BJ (cell line): ENCODE measurements at regions not wholly inside any gene's neighbourhood (a gene's known extent, or its start where the extent isn't known, plus 50 kb on each side); places are given as distances from the start of the nearest gene placed in this dataset.

Experiments used
- CTCF ChIA-PET: fragments of 350-600 bp; formaldehyde crosslinking; extraction: SDS; loops from one replicate; lab custom pipeline; 2021; ENCODE audit warnings: antibody characterized with exemption, inconsistent platforms; lab: Yijun Ruan, JAX
- POLR2A ChIA-PET: fragments of 300-600 bp; sonication (Branson Sonifier 250); formaldehyde crosslinking; extraction: SDS; loops from one replicate; lab custom pipeline; 2021; ENCODE audit warnings: antibody characterized with exemption; lab: Charles Lee
- DNase-seq: peaks from one replicate; pipeline ENCODE4 v3.0.0-alpha.2; 2011; ENCODE audit warnings: low read depth
- H3K27me3 ChIP-seq: 2 replicates; pipeline ENCODE4 v1.6.0; 2011; ENCODE audit warnings: low read length; ENCODE audit not compliant: control insufficient read depth, insufficient read depth
- H3K36me3 ChIP-seq: 2 replicates; pipeline ENCODE4 v1.5.1; 2011; ENCODE audit warnings: low read length; ENCODE audit not compliant: control insufficient read depth, insufficient read depth
- H3K4me3 ChIP-seq: 2 replicates; pipeline ENCODE4 v1.5.1; 2011; ENCODE audit warnings: low read depth, mild to moderate bottlenecking, control low read depth, low read length
- CTCF ChIP-seq: IDR thresholded peaks from 2 replicates; pipeline ENCODE4 v1.5.1; 2011; ENCODE audit warnings: low read depth, mild to moderate bottlenecking, control low read depth, inconsistent platforms, low read length, moderate library complexity; ENCODE audit not compliant: insufficient read depth

DNA sequence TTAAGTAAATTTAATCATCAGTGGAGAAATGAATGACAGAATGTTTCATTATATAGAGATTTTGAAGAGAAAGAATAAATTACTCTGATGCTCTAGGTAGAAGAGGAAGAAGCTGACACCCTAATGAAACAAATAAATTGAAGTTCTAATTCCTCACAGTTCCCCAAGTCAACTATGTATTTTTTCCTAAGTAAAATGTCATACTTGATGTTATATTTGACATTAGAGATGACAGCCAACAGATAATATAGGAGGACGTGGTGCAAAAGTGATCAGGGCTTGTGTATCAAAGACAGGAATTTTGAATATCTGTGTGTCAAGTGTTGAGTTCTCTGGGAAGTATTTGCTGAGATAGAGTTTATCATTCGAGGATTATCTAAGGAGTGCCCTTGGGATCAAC lies 81.2 kb upstream of the CADPS start:
- no peak for DNase-seq
- ChIA-PET CTCF (no interaction called here), POLR2A (no interaction called here)
- Histone ChIP-seq H3K4me3 (no peak overlapping the region), H3K27me3 (no peaks in the 10 kb centered on the region), H3K36me3 (no peaks in the 10 kb centered on the region)
- TF ChIP-seq CTCF: no peak

GRCh38 chr3:62961874-62962556 lies 86.8 kb upstream of the CADPS start:
- no peak for TF ChIP-seq CTCF
- CTCF ChIA-PET: no interaction called here
- POLR2A ChIA-PET: no interaction called here
- Histone ChIP-seq H3K36me3 (no peaks in the 10 kb centered on the region), H3K27me3 (no peaks in the 10 kb centered on the region), H3K4me3 (no peak overlapping the region)
- no peak for DNase-seq

GRCh38 chr3:62962714-62963113 lies 87.5 kb upstream of the CADPS start:
- no peak for DNase-seq
- H3K27me3 ChIP-seq: no peaks in the 10 kb centered on the region
- ChIA-PET CTCF (no interaction called here), POLR2A (no interaction called here)
- TF ChIP-seq CTCF: no peak
- no peaks in the 10 kb centered on the region for H3K36me3 ChIP-seq
- no peak overlapping the region for H3K4me3 ChIP-seq

GRCh38 chr3:62965311-62965710 lies 90.1 kb upstream of the CADPS start:
- Histone ChIP-seq H3K36me3 (no peaks in the 10 kb centered on the region), H3K27me3 (no peaks in the 10 kb centered on the region), H3K4me3 (no peak overlapping the region)
- TF ChIP-seq CTCF: no peak
- ChIA-PET POLR2A (no interaction called here), CTCF (no interaction called here)
- no peak for DNase-seq

DNA sequence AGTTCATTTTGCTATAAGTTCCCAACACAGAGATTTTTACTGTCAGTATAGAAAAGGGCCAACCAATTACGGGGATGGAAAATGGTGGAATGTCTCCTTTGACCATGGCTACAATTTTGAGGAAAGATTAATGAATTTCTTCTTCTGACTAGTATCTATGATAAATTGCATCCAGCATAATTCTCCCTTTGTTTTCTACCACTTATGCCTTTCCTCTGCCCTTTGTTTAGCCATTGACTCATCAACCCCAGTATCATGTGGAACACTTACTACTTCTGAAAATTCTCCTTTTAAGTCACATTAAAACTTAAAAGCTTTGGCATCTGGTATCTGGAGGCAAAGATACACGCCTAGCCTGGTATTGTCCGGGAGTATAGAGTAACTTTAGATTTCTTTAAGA lies 92.9 kb upstream of the CADPS start:
- Histone ChIP-seq H3K27me3 (no peaks in the 10 kb centered on the region), H3K36me3 (no peaks in the 10 kb centered on the region), H3K4me3 (no peak overlapping the region)
- no peak for TF ChIP-seq CTCF
- POLR2A ChIA-PET: no interaction called here
- CTCF ChIA-PET: no interaction called here
- DNase-seq: no peak
